ENCODE measurements at regions not wholly inside any gene's neighbourhood (a gene's known extent, or its start where the extent isn't known, plus 50 kb on each side); places are given as distances from the start of the nearest gene placed in this dataset.

- H3K27me3 ChIP-seq (ENCODE audit: control insufficient read depth in 1 of 2, insufficient read depth in 2 of 2, low read length in 2 of 2) = peaks cover 0 to 5% of the 10 kb centered on the region in 2 donors
- no peak overlapping the region for H3K4me3 ChIP-seq (ENCODE audit: low read depth in 1 of 2, low read length in 2 of 2)
- no peaks in the 10 kb centered on the region for H3K36me3 ChIP-seq (ENCODE audit: insufficient read depth, low read length)
These were observed 833.8 kb downstream of the TBC1D22A start for GRCh38 chr22:47596176-47596690.

GRCh38 chr22:47594836-47595521, 832.5 kb downstream of the TBC1D22A start:
- Histone ChIP-seq H3K4me3 (ENCODE audit: low read depth in 1 of 2, low read length in 2 of 2) (no peak overlapping the region), H3K27me3 (ENCODE audit: control insufficient read depth in 1 of 2, insufficient read depth in 2 of 2, low read length in 2 of 2) (no peaks in the 10 kb centered on the region), H3K27ac (ENCODE audit: low read depth, low read length) (no peak overlapping the region)

More at GRCh38 chr22:47596176-47596690, 833.8 kb downstream of the TBC1D22A start:
- H3K9me3 ChIP-seq (ENCODE audit: low read length) = no peaks in the 10 kb centered on the region
- no peak overlapping the region for H3K9ac ChIP-seq (ENCODE audit: low read length)
- no peaks in the 10 kb centered on the region for H3K4me1 ChIP-seq (ENCODE audit: insufficient read depth, low read length)
- H3K27ac ChIP-seq (ENCODE audit: low read depth, low read length) = no peak overlapping the region

GRCh38 chr22:47593911-47594311, 831.5 kb downstream of the TBC1D22A start:
- Histone ChIP-seq H3K4me3 (ENCODE audit: low read depth in 1 of 2, low read length in 2 of 2) (no peak overlapping the region), H3K27me3 (ENCODE audit: control insufficient read depth in 1 of 2, insufficient read depth in 2 of 2, low read length in 2 of 2) (no peaks in the 10 kb centered on the region), H3K9ac (ENCODE audit: low read length) (no peak overlapping the region), H3K4me1 (ENCODE audit: insufficient read depth, low read length) (no peaks in the 10 kb centered on the region), H3K9me3 (ENCODE audit: low read length) (no peaks in the 10 kb centered on the region), H3K36me3 (ENCODE audit: insufficient read depth, low read length) (no peaks in the 10 kb centered on the region), H3K27ac (ENCODE audit: low read depth, low read length) (no peak overlapping the region)

More at GRCh38 chr22:47594836-47595521, 832.5 kb downstream of the TBC1D22A start:
- Histone ChIP-seq H3K9me3 (ENCODE audit: low read length) (no peaks in the 10 kb centered on the region), H3K4me1 (ENCODE audit: insufficient read depth, low read length) (no peaks in the 10 kb centered on the region), H3K36me3 (ENCODE audit: insufficient read depth, low read length) (no peaks in the 10 kb centered on the region), H3K9ac (ENCODE audit: low read length) (no peak overlapping the region)

- no peaks in the 10 kb centered on the region for H3K4me1 ChIP-seq (ENCODE audit: insufficient read depth, low read length)
- no peaks in the 10 kb centered on the region for H3K36me3 ChIP-seq (ENCODE audit: insufficient read depth, low read length)
- no peak overlapping the region for H3K9ac ChIP-seq (ENCODE audit: low read length)
- no peak overlapping the region for H3K27ac ChIP-seq (ENCODE audit: low read depth, low read length)
- H3K4me3 ChIP-seq (ENCODE audit: low read depth in 1 of 2, low read length in 2 of 2) = no peak overlapping the region
- H3K9me3 ChIP-seq (ENCODE audit: low read length) = no peaks in the 10 kb centered on the region
- H3K27me3 ChIP-seq (ENCODE audit: control insufficient read depth in 1 of 2, insufficient read depth in 2 of 2, low read length in 2 of 2) = no peaks in the 10 kb centered on the region
These were observed 830.8 kb downstream of the TBC1D22A start for GRCh38 chr22:47593291-47593690.

- no peak overlapping the region for H3K9ac ChIP-seq (ENCODE audit: low read length)
- no peaks in the 10 kb centered on the region for H3K9me3 ChIP-seq (ENCODE audit: low read length)
- no peak overlapping the region for H3K27ac ChIP-seq (ENCODE audit: low read depth, low read length)
- H3K4me1 ChIP-seq (ENCODE audit: insufficient read depth, low read length) = no peaks in the 10 kb centered on the region
- H3K4me3 ChIP-seq (ENCODE audit: low read depth in 1 of 2, low read length in 2 of 2) = no peak overlapping the region
- H3K27me3 ChIP-seq (ENCODE audit: control insufficient read depth in 1 of 2, insufficient read depth in 2 of 2, low read length in 2 of 2) = no peaks in the 10 kb centered on the region
- no peaks in the 10 kb centered on the region for H3K36me3 ChIP-seq (ENCODE audit: insufficient read depth, low read length)
These were observed 830.3 kb downstream of the TBC1D22A start for GRCh38 chr22:47592791-47593190.

GRCh38 chr22:47591709-47592108, 829.3 kb downstream of the TBC1D22A start:
- Histone ChIP-seq H3K27me3 (ENCODE audit: control insufficient read depth in 1 of 2, insufficient read depth in 2 of 2, low read length in 2 of 2) (no peaks in the 10 kb centered on the region), H3K27ac (ENCODE audit: low read depth, low read length) (no peak overlapping the region), H3K4me1 (ENCODE audit: insufficient read depth, low read length) (no peaks in the 10 kb centered on the region), H3K4me3 (ENCODE audit: low read depth in 1 of 2, low read length in 2 of 2) (no peak overlapping the region), H3K36me3 (ENCODE audit: insufficient read depth, low read length) (no peaks in the 10 kb centered on the region), H3K9ac (ENCODE audit: low read length) (no peak overlapping the region), H3K9me3 (ENCODE audit: low read length) (no peaks in the 10 kb centered on the region)

- H3K9ac ChIP-seq (ENCODE audit: low read length) = no peak overlapping the region
- no peak overlapping the region for H3K4me3 ChIP-seq (ENCODE audit: low read depth in 1 of 2, low read length in 2 of 2)
- H3K9me3 ChIP-seq (ENCODE audit: low read length) = no peaks in the 10 kb centered on the region
- no peaks in the 10 kb centered on the region for H3K4me1 ChIP-seq (ENCODE audit: insufficient read depth, low read length)
- no peaks in the 10 kb centered on the region for H3K27me3 ChIP-seq (ENCODE audit: control insufficient read depth in 1 of 2, insufficient read depth in 2 of 2, low read length in 2 of 2)
- no peaks in the 10 kb centered on the region for H3K36me3 ChIP-seq (ENCODE audit: insufficient read depth, low read length)
- no peak overlapping the region for H3K27ac ChIP-seq (ENCODE audit: low read depth, low read length)
These were observed 828.6 kb downstream of the TBC1D22A start for GRCh38 chr22:47591016-47591415.

- Histone ChIP-seq H3K9me3 (ENCODE audit: low read length) (no peaks in the 10 kb centered on the region), H3K27ac (ENCODE audit: low read depth, low read length) (no peak overlapping the region), H3K4me3 (ENCODE audit: low read depth in 1 of 2, low read length in 2 of 2) (no peak overlapping the region), H3K36me3 (ENCODE audit: insufficient read depth, low read length) (no peaks in the 10 kb centered on the region), H3K9ac (ENCODE audit: low read length) (no peak overlapping the region), H3K27me3 (ENCODE audit: control insufficient read depth in 1 of 2, insufficient read depth in 2 of 2, low read length in 2 of 2) (no peaks in the 10 kb centered on the region), H3K4me1 (ENCODE audit: insufficient read depth, low read length) (no peaks in the 10 kb centered on the region)
These were observed 827.1 kb downstream of the TBC1D22A start for GRCh38 chr22:47589271-47590250.

- Histone ChIP-seq H3K9me3 (ENCODE audit: low read length) (no peaks in the 10 kb centered on the region), H3K9ac (ENCODE audit: low read length) (no peak overlapping the region), H3K27me3 (ENCODE audit: control insufficient read depth in 1 of 2, insufficient read depth in 2 of 2, low read length in 2 of 2) (no peaks in the 10 kb centered on the region), H3K4me3 (ENCODE audit: low read depth in 1 of 2, low read length in 2 of 2) (no peak overlapping the region), H3K4me1 (ENCODE audit: insufficient read depth, low read length) (no peaks in the 10 kb centered on the region), H3K27ac (ENCODE audit: low read depth, low read length) (no peak overlapping the region), H3K36me3 (ENCODE audit: insufficient read depth, low read length) (no peaks in the 10 kb centered on the region)
These were observed 826.1 kb downstream of the TBC1D22A start for GRCh38 chr22:47588578-47588960.

GRCh38 chr22:47587861-47588577, 825.6 kb downstream of the TBC1D22A start:
- H3K4me1 ChIP-seq (ENCODE audit: insufficient read depth, low read length) = no peaks in the 10 kb centered on the region
- H3K36me3 ChIP-seq (ENCODE audit: insufficient read depth, low read length) = no peaks in the 10 kb centered on the region
- H3K27ac ChIP-seq (ENCODE audit: low read depth, low read length) = no peak overlapping the region
- no peak overlapping the region for H3K9ac ChIP-seq (ENCODE audit: low read length)
- no peaks in the 10 kb centered on the region for H3K27me3 ChIP-seq (ENCODE audit: control insufficient read depth in 1 of 2, insufficient read depth in 2 of 2, low read length in 2 of 2)
- no peaks in the 10 kb centered on the region for H3K9me3 ChIP-seq (ENCODE audit: low read length)
- H3K4me3 ChIP-seq (ENCODE audit: low read depth in 1 of 2, low read length in 2 of 2) = no peak overlapping the region

GRCh38 chr22:47587361-47587760, 824.9 kb downstream of the TBC1D22A start:
- Histone ChIP-seq H3K9ac (ENCODE audit: low read length) (no peak overlapping the region), H3K4me1 (ENCODE audit: insufficient read depth, low read length) (no peaks in the 10 kb centered on the region), H3K4me3 (ENCODE audit: low read depth in 1 of 2, low read length in 2 of 2) (no peak overlapping the region), H3K9me3 (ENCODE audit: low read length) (no peaks in the 10 kb centered on the region), H3K36me3 (ENCODE audit: insufficient read depth, low read length) (no peaks in the 10 kb centered on the region), H3K27me3 (ENCODE audit: control insufficient read depth in 1 of 2, insufficient read depth in 2 of 2, low read length in 2 of 2) (no peaks in the 10 kb centered on the region), H3K27ac (ENCODE audit: low read depth, low read length) (no peak overlapping the region)
